Natural killer cell treated with Interleukin-12 subunit alpha and Interleukin-12 subunit beta and Interleukin-15 and Interleukin-18, amount 100 ng/mL, for 72 hours (primary cell): ENCODE measurements at regions not wholly inside any gene's neighbourhood (a gene's known extent, or its start where the extent isn't known, plus 50 kb on each side); places are given as distances from the start of the nearest gene placed in this dataset.

Experiments
- ATAC-seq, 2 donors: fragments of 150-1000 bp; cut with Tn5 transposase in 1 of 2; sonication (Bioruptor Pico), chemical (Tn5 transposase) in 1 of 2; 2 replicates each; pipeline ENCODE4 v1.10.0; 2021
- DNase-seq: peaks from one replicate; pipeline ENCODE4 v3.0.0; 2022; ENCODE audit warnings: low spot score
- H3K27ac Mint-ChIP-seq, 2 donors: 1 replicate in 1 of 2; 2 replicates in 1 of 2; pipeline ENCODE4 v1.8.0; 2022; ENCODE audit warnings: mixed read lengths in 2 of 2, mild to moderate bottlenecking in 1 of 2, moderate library complexity in 1 of 2
- H3K27me3 Mint-ChIP-seq, 2 donors: 1 replicate in 1 of 2; 2 replicates in 1 of 2; pipeline ENCODE4 v1.8.0; 2022; ENCODE audit warnings: mixed read lengths in 2 of 2
- H3K36me3 Mint-ChIP-seq: one replicate; pipeline ENCODE4 v1.8.0; 2022; ENCODE audit warnings: mixed read lengths
- H3K4me1 Mint-ChIP-seq, 2 donors: 1 replicate in 1 of 2; 2 replicates in 1 of 2; pipeline ENCODE4 v1.8.0; 2022; ENCODE audit warnings: low read depth in 2 of 2, mixed read lengths in 2 of 2, mild to moderate bottlenecking in 1 of 2
- H3K4me3 Mint-ChIP-seq: one replicate; pipeline ENCODE4 v1.8.0; 2022; ENCODE audit warnings: mixed read lengths
- H3K9me3 Mint-ChIP-seq: 2 replicates; pipeline ENCODE4 v1.8.0; 2022; ENCODE audit warnings: mixed read lengths

GRCh38 chr22:46035742-46036557 lies 59.0 kb upstream of the WNT7B start:
- ATAC-seq (peak; percentile 97), DNase-seq (peak; percentile 100)
- H3K36me3 Mint-ChIP-seq = no peaks in the 10 kb centered on the region
- no peaks in the 10 kb centered on the region for H3K9me3 Mint-ChIP-seq
- peak overlapping the region; percentile 69 to 83 for H3K27ac Mint-ChIP-seq
- peaks cover 3 to 15% of the 10 kb centered on the region in 2 donors for H3K4me1 Mint-ChIP-seq
- H3K4me3 Mint-ChIP-seq = peak overlapping the region; percentile 76
- H3K27me3 Mint-ChIP-seq = no peaks in the 10 kb centered on the region

GRCh38 chr22:46036558-46037408 lies 59.8 kb upstream of the WNT7B start:
- Mint-ChIP-seq H3K4me1 (peaks cover 3 to 15% of the 10 kb centered on the region in 2 donors), H3K27me3 (no peaks in the 10 kb centered on the region), H3K36me3 (no peaks in the 10 kb centered on the region), H3K4me3 (peak overlapping the region; percentile 76), H3K9me3 (no peaks in the 10 kb centered on the region), H3K27ac (peak overlapping the region; percentile 69 to 83)
- ATAC-seq (no peak), DNase-seq (no peak)

GRCh38 chr22:46038174-46038487 lies 61.2 kb upstream of the WNT7B start:
- no peak for ATAC-seq
- DNase-seq = no peak
- H3K27ac Mint-ChIP-seq = no peak overlapping the region
- no peaks in the 10 kb centered on the region for H3K9me3 Mint-ChIP-seq
- no peaks in the 10 kb centered on the region for H3K36me3 Mint-ChIP-seq
- H3K4me3 Mint-ChIP-seq = no peak overlapping the region
- H3K27me3 Mint-ChIP-seq = no peaks in the 10 kb centered on the region
- H3K4me1 Mint-ChIP-seq = peaks cover 3 to 15% of the 10 kb centered on the region in 2 donors

- no peak for ATAC-seq
- H3K4me3 Mint-ChIP-seq = no peak overlapping the region
- peaks cover 6 to 15% of the 10 kb centered on the region in 2 donors for H3K4me1 Mint-ChIP-seq
- no peaks in the 10 kb centered on the region for H3K36me3 Mint-ChIP-seq
- H3K9me3 Mint-ChIP-seq = no peaks in the 10 kb centered on the region
- H3K27me3 Mint-ChIP-seq = no peaks in the 10 kb centered on the region
- H3K27ac Mint-ChIP-seq = no peak overlapping the region
- no peak for DNase-seq
Observed at GRCh38 chr22:46038516-46039430, 61.8 kb upstream of the WNT7B start.

- DNase-seq (no peak), ATAC-seq (no peak)
- Mint-ChIP-seq H3K36me3 (no peaks in the 10 kb centered on the region), H3K27ac (no peak overlapping the region), H3K9me3 (no peaks in the 10 kb centered on the region), H3K4me3 (no peak overlapping the region), H3K4me1 (peaks cover 14 to 15% of the 10 kb centered on the region in 2 donors), H3K27me3 (no peaks in the 10 kb centered on the region)
Observed at GRCh38 chr22:46039535-46039934, 62.6 kb upstream of the WNT7B start.

GRCh38 chr22:46040471-46041465 lies 63.8 kb upstream of the WNT7B start:
- Mint-ChIP-seq H3K36me3 (no peaks in the 10 kb centered on the region), H3K4me3 (no peak overlapping the region), H3K27ac (no peak overlapping the region), H3K4me1 (peaks cover 6 to 15% of the 10 kb centered on the region in 2 donors), H3K27me3 (no peaks in the 10 kb centered on the region), H3K9me3 (no peaks in the 10 kb centered on the region)
- ATAC-seq (no peak), DNase-seq (no peak)

GRCh38 chr22:46041642-46042041 lies 64.7 kb upstream of the WNT7B start:
- Mint-ChIP-seq H3K4me1 (peaks cover 6 to 15% of the 10 kb centered on the region in 2 donors), H3K4me3 (no peak overlapping the region), H3K27me3 (no peaks in the 10 kb centered on the region), H3K27ac (no peak overlapping the region), H3K9me3 (no peaks in the 10 kb centered on the region), H3K36me3 (no peaks in the 10 kb centered on the region)
- ATAC-seq = no peak
- DNase-seq = no peak

- DNase-seq (no peak), ATAC-seq (no peak)
- Mint-ChIP-seq H3K27me3 (no peaks in the 10 kb centered on the region), H3K4me1 (peaks cover 0 to 15% of the 10 kb centered on the region in 2 donors), H3K27ac (no peak overlapping the region), H3K36me3 (no peaks in the 10 kb centered on the region), H3K4me3 (no peak overlapping the region), H3K9me3 (no peaks in the 10 kb centered on the region)
Observed at GRCh38 chr22:46042786-46043185, 65.8 kb upstream of the WNT7B start.

- no peaks in the 10 kb centered on the region for H3K27me3 Mint-ChIP-seq
- DNase-seq (no peak), ATAC-seq (no peak)
- peak overlapping the region; percentile 60 to 87 for H3K27ac Mint-ChIP-seq
- H3K36me3 Mint-ChIP-seq = no peaks in the 10 kb centered on the region
- no peaks in the 10 kb centered on the region for H3K9me3 Mint-ChIP-seq
- H3K4me3 Mint-ChIP-seq = peak overlapping the region; percentile 75
- peaks cover 0 to 19% of the 10 kb centered on the region in 2 donors for H3K4me1 Mint-ChIP-seq
Observed at GRCh38 chr22:46043339-46043738, 66.4 kb upstream of the WNT7B start.

GRCh38 chr22:46043816-46044620 lies 67.1 kb upstream of the WNT7B start:
- Mint-ChIP-seq H3K27ac (peak overlapping the region; percentile 60 to 87), H3K27me3 (no peaks in the 10 kb centered on the region)

GRCh38 chr22:46044621-46045458 lies 67.9 kb upstream of the WNT7B start:
- Mint-ChIP-seq H3K4me3 (peak overlapping the region; percentile 75), H3K27ac (peak overlapping the region; percentile 60 to 87), H3K9me3 (no peaks in the 10 kb centered on the region), H3K27me3 (no peaks in the 10 kb centered on the region), H3K36me3 (no peaks in the 10 kb centered on the region), H3K4me1 (peaks cover 2 to 23% of the 10 kb centered on the region in 2 donors)
- ATAC-seq (peak; percentile 69 to 74), DNase-seq (no peak)

More at GRCh38 chr22:46043816-46044620, 67.1 kb upstream of the WNT7B start:
- H3K4me1 Mint-ChIP-seq = peaks cover 0 to 20% of the 10 kb centered on the region in 2 donors
- H3K4me3 Mint-ChIP-seq = peak overlapping the region; percentile 75
- H3K36me3 Mint-ChIP-seq = no peaks in the 10 kb centered on the region
- DNase-seq (no peak), ATAC-seq (peak; percentile 5 to 58)
- no peaks in the 10 kb centered on the region for H3K9me3 Mint-ChIP-seq
